K562 (cell line): ENCODE measurements at regions not wholly inside any gene's neighbourhood (a gene's known extent, or its start where the extent isn't known, plus 50 kb on each side); places are given as distances from the start of the nearest gene placed in this dataset.

Source experiments
- MTF1 ChIP-seq: fragments of 250-450 bp; sonication (Bioruptor Pico); IDR thresholded peaks from 2 replicates; pipeline ENCODE4 v1.9.0; 2021; ENCODE audit warnings: moderate library complexity, mild to moderate bottlenecking, inconsistent platforms, borderline replicate concordance
- ZNF124 ChIP-seq: sonication (generic); formaldehyde crosslinking; IDR thresholded peaks from 2 replicates; pipeline ENCODE4 v1.8.1; 2022; ENCODE audit warnings: missing genetic modification reagents
- TF ChIP-seq, protein P1 (sequence below): fragments of 450-650 bp; IDR thresholded peaks from 2 replicates; pipeline ENCODE4 v1.6.1; 2016; ENCODE audit warnings: low read depth
- TF ChIP-seq, protein P2 (sequence below), 2 experiments: IDR thresholded peaks in 1 of 2; conservative IDR thresholded peaks in 1 of 2; 2 replicates each; pipeline ENCODE4 v1.6.1; 2016; ENCODE audit warnings: low read depth in 2 of 2, mild to moderate bottlenecking in 1 of 2, missing compliant biosample characterization in 1 of 2, missing genetic modification characterization in 1 of 2, moderate library complexity in 1 of 2
- TF ChIP-seq, protein P3 (sequence below): fragments of 200-400 bp; formaldehyde crosslinking; IDR thresholded peaks from 2 replicates; pipeline ENCODE4 v1.6.1; 2017; ENCODE audit warnings: mild to moderate bottlenecking, low read depth, low read length, moderate library complexity

DNA sequence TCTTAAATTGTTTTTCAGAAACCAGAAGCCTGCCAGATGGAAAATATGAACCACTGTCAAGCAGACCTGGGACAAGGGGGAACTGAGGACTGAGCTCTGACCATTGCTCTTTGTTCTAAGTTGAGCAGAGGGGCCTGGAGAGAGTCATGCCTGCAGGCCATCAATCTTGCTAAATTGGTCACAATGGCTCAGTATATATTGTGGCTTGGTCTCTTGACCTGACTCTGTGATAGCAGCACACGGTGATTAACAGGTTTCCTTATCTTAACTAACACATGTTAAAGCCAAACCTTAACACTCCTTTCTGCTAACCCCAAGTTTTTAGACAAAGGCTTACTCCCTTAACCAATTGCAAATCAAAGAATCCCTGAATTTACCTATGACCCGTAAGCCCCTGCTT is 1281.2 kb upstream of the NUDT12 start (continued):
- TF ChIP-seq, protein P1, sequence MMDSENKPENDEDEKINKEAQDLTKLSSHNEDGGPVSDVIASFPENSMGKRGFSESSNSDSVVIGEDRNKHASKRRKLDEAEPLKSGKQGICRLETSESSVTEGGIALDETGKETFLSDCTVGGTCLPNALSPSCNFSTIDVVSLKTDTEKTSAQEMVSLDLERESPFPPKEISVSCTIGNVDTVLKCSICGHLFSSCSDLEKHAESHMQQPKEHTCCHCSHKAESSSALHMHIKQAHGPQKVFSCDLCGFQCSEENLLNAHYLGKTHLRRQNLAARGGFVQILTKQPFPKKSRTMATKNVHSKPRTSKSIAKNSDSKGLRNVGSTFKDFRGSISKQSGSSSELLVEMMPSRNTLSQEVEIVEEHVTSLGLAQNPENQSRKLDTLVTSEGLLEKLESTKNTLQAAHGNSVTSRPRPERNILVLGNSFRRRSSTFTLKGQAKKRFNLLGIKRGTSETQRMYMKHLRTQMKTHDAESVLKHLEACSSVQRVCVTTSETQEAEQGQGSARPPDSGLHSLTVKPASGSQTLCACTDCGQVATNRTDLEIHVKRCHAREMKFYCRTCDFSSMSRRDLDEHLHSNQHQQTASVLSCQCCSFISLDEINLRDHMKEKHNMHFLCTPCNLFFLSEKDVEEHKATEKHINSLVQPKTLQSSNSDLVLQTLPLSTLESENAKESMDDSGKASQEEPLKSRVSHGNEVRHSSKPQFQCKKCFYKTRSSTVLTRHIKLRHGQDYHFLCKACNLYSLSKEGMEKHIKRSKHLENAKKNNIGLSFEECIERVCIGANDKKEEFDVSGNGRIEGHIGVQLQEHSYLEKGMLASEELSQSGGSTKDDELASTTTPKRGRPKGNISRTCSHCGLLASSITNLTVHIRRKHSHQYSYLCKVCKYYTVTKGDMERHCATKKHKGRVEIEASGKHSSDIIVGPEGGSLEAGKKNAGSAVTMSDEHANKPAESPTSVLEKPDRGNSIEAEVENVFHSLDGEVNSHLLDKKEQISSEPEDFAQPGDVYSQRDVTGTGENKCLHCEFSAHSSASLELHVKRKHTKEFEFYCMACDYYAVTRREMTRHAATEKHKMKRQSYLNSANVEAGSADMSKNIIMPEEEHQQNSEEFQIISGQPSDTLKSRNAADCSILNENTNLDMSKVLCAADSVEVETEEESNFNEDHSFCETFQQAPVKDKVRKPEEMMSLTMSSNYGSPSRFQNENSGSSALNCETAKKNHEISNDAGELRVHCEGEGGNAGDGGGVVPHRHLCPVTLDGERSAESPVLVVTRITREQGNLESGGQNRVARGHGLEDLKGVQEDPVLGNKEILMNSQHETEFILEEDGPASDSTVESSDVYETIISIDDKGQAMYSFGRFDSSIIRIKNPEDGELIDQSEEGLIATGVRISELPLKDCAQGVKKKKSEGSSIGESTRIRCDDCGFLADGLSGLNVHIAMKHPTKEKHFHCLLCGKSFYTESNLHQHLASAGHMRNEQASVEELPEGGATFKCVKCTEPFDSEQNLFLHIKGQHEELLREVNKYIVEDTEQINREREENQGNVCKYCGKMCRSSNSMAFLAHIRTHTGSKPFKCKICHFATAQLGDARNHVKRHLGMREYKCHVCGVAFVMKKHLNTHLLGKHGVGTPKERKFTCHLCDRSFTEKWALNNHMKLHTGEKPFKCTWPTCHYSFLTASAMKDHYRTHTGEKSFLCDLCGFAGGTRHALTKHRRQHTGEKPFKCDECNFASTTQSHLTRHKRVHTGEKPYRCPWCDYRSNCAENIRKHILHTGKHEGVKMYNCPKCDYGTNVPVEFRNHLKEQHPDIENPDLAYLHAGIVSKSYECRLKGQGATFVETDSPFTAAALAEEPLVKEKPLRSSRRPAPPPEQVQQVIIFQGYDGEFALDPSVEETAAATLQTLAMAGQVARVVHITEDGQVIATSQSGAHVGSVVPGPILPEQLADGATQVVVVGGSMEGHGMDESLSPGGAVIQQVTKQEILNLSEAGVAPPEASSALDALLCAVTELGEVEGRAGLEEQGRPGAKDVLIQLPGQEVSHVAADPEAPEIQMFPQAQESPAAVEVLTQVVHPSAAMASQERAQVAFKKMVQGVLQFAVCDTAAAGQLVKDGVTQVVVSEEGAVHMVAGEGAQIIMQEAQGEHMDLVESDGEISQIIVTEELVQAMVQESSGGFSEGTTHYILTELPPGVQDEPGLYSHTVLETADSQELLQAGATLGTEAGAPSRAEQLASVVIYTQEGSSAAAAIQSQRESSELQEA = no peak
- TF ChIP-seq, protein P2, sequence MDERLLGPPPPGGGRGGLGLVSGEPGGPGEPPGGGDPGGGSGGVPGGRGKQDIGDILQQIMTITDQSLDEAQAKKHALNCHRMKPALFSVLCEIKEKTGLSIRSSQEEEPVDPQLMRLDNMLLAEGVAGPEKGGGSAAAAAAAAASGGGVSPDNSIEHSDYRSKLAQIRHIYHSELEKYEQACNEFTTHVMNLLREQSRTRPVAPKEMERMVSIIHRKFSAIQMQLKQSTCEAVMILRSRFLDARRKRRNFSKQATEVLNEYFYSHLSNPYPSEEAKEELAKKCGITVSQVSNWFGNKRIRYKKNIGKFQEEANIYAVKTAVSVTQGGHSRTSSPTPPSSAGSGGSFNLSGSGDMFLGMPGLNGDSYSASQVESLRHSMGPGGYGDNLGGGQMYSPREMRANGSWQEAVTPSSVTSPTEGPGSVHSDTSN (CRISPR knock-in tag; IDR thresholded peaks at IDR 0.05; ENCODE audit: low read depth) = no peak
- TF ChIP-seq, protein P2 (tag; conservative IDR thresholded peaks at IDR 0.05; ENCODE audit: low read depth) = no peak
- TF ChIP-seq MTF1 (CRISPR knock-in tag) = no peak
- TF ChIP-seq, protein P3, sequence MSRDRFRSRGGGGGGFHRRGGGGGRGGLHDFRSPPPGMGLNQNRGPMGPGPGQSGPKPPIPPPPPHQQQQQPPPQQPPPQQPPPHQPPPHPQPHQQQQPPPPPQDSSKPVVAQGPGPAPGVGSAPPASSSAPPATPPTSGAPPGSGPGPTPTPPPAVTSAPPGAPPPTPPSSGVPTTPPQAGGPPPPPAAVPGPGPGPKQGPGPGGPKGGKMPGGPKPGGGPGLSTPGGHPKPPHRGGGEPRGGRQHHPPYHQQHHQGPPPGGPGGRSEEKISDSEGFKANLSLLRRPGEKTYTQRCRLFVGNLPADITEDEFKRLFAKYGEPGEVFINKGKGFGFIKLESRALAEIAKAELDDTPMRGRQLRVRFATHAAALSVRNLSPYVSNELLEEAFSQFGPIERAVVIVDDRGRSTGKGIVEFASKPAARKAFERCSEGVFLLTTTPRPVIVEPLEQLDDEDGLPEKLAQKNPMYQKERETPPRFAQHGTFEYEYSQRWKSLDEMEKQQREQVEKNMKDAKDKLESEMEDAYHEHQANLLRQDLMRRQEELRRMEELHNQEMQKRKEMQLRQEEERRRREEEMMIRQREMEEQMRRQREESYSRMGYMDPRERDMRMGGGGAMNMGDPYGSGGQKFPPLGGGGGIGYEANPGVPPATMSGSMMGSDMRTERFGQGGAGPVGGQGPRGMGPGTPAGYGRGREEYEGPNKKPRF = no peak
- no peak for TF ChIP-seq ZNF124 (CRISPR knock-in tag)
